ENCODE measurements at regions not wholly inside any gene's neighbourhood (a gene's known extent, or its start where the extent isn't known, plus 50 kb on each side); places are given as distances from the start of the nearest gene placed in this dataset.

DNA sequence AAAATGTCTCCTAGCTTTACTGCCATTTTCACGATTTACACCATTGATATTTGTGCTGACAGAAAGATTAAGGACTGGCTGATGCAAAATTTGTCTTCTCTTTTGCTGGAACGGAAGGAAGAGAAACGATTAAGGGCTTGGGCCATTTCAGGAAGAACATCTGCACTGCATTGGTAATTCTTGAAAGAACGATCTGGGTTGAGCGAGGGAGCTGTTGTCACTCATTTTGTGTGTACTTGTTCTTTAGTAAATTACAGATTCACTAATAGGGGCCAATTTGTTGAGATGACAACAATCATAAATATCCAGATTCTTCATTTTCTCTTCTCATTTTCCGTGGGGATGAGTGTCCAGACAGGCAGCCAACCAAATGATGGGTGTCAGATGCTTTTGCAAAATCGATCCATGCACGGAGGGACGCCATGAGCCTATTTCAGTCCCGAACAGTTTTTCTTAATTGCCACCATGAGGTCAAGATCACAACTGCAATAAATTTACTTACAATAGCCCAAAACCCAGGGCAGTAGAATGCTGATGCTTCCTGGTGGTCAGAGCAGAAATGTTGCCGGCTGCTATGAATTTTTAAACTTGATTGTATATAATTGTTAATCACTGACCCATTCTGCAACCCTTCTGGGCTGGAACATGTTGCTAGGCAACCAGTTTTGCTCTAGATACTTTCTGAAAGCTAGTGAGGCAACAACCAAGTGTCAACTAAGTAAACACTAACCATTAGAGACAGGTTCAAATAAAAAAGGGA is 132.4 kb upstream of the TIAM1 start:
- H3K36me3 ChIP-seq: no peaks in the 10 kb centered on the region
- no peak for TF ChIP-seq POLR2A (IDR thresholded peaks at IDR 0.05)
- TF ChIP-seq, protein P1, sequence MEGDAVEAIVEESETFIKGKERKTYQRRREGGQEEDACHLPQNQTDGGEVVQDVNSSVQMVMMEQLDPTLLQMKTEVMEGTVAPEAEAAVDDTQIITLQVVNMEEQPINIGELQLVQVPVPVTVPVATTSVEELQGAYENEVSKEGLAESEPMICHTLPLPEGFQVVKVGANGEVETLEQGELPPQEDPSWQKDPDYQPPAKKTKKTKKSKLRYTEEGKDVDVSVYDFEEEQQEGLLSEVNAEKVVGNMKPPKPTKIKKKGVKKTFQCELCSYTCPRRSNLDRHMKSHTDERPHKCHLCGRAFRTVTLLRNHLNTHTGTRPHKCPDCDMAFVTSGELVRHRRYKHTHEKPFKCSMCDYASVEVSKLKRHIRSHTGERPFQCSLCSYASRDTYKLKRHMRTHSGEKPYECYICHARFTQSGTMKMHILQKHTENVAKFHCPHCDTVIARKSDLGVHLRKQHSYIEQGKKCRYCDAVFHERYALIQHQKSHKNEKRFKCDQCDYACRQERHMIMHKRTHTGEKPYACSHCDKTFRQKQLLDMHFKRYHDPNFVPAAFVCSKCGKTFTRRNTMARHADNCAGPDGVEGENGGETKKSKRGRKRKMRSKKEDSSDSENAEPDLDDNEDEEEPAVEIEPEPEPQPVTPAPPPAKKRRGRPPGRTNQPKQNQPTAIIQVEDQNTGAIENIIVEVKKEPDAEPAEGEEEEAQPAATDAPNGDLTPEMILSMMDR (IDR thresholded peaks at IDR 0.05 in 4 of 5, conservative IDR thresholded peaks at IDR 0.05 in 1 of 5): no peak
- no peak for DNase-seq
- H3K27me3 ChIP-seq: no peaks in the 10 kb centered on the region
- H3K4me3 ChIP-seq: no peak overlapping the region
- H3K27ac ChIP-seq: no peak overlapping the region
- in situ Hi-C loops (cut with MboI; ENCODE audit: low sequenced_read_pairs in 4 of 4) (no loop called here), intact Hi-C loops (cut with DNase I; ENCODE audit: low total_unique reads) (no loop called here)
- H3K9me3 ChIP-seq: no peaks in the 10 kb centered on the region
- H3K4me1 ChIP-seq: no peaks in the 10 kb centered on the region
- no peak for ATAC-seq

DNA sequence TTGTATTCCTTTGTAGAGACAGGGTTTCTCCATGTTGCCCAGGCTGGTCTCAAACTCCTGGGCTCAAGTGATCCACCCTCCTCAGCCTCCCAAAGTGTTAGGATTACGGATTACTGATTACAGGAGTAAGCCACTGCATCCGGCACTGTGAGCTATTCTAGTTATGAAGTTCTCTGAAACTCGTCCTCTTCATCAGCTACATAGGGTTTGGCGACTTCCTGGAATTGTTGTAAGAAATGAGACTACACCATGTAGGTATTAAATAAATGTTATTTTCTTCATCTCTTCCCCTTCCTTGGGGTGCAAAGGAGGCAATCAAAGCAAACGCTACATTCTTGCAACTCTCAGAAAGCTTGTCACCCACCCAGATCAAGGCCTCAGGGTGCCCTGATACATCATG is 131.2 kb upstream of the TIAM1 start:
- no peak for ATAC-seq
- in situ Hi-C loops (cut with MboI; ENCODE audit: low sequenced_read_pairs in 4 of 4): no loop called here

DNA sequence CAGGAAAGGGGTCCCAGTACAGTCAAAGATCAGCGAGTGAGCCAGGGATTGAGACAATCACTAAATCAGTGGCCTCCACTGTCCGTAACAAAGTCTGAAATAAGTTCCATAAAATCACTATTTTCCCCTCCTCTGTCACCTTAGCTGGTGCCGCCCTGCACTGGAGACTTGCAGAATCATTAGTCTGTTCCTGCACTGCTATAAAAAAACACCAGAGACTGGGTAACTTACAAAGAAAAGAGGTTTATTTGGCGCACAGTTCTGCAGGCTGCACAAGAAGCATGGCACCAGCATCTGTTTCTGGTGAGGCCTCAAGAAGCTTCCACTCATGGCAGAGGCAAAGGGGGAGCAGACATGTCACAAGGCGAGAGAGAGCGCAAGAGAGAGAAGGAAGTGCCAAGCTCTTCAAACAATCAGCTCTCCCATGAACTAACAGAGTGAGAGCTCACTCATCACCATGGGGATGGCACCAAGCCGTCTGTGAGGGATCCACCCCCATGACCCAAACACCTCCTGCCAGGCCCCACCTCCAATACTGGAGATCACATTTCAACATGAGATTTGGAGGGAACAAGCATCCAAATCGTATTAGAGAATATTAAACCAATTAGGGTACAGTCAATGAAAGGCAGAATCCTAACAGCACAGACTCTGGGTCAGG is 129.8 kb upstream of the TIAM1 start:
- Histone ChIP-seq H3K27ac (no peak overlapping the region), H3K27me3 (no peaks in the 10 kb centered on the region), H3K4me1 (no peaks in the 10 kb centered on the region), H3K36me3 (no peaks in the 10 kb centered on the region), H3K9me3 (no peaks in the 10 kb centered on the region), H3K4me3 (no peak overlapping the region)
- TF ChIP-seq, protein P1 (IDR thresholded peaks at IDR 0.05 in 4 of 5, conservative IDR thresholded peaks at IDR 0.05 in 1 of 5): no peak
- no peak for TF ChIP-seq POLR2A (IDR thresholded peaks at IDR 0.05)
- ATAC-seq (no peak), DNase-seq (no peak)
- intact Hi-C loops (cut with DNase I; ENCODE audit: low total_unique reads) (no loop called here), in situ Hi-C loops (cut with MboI; ENCODE audit: low sequenced_read_pairs in 4 of 4) (no loop called here)

More for the DNA sequence above, 131.2 kb upstream of the TIAM1 start:
- intact Hi-C loops (cut with DNase I; ENCODE audit: low total_unique reads): no loop called here
- no peak overlapping the region for H3K4me3 ChIP-seq
- no peaks in the 10 kb centered on the region for H3K4me1 ChIP-seq
- no peak for DNase-seq
- TF ChIP-seq POLR2A (IDR thresholded peaks at IDR 0.05): no peak
- TF ChIP-seq, protein P1 (IDR thresholded peaks at IDR 0.05 in 4 of 5, conservative IDR thresholded peaks at IDR 0.05 in 1 of 5): no peak
- H3K36me3 ChIP-seq: no peaks in the 10 kb centered on the region
- H3K9me3 ChIP-seq: no peaks in the 10 kb centered on the region
- no peak overlapping the region for H3K27ac ChIP-seq
- no peaks in the 10 kb centered on the region for H3K27me3 ChIP-seq

DNA sequence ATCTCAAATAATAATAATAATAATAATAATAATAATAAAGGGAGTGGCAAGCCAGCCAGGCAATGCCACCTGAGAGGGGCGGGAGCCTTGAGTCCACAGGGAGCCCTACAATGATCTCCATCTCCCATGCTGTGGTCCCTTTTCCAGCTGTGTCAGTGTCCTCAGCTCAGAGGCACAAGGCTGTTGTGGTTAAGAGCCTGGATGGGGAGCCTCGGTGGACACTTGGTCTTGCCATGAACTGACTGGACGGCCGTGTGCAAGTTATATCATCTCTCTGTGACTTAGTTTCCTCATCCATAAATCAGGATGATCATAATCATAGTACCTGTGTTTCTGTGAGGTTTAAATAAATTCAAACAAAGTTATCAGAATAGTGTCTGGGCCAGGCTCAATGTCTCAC is 127.8 kb upstream of the TIAM1 start:
- DNase-seq (no peak), ATAC-seq (no peak)
- in situ Hi-C loops (cut with MboI; ENCODE audit: low sequenced_read_pairs in 4 of 4) (no loop called here), intact Hi-C loops (cut with DNase I; ENCODE audit: low total_unique reads) (no loop called here)
- H3K27me3 ChIP-seq: no peaks in the 10 kb centered on the region
- H3K4me1 ChIP-seq: no peaks in the 10 kb centered on the region
- no peaks in the 10 kb centered on the region for H3K36me3 ChIP-seq
- H3K9me3 ChIP-seq: no peaks in the 10 kb centered on the region
- no peak overlapping the region for H3K27ac ChIP-seq
- TF ChIP-seq, protein P1 (IDR thresholded peaks at IDR 0.05 in 4 of 5, conservative IDR thresholded peaks at IDR 0.05 in 1 of 5): no peak
- TF ChIP-seq POLR2A (IDR thresholded peaks at IDR 0.05): no peak
- H3K4me3 ChIP-seq: no peak overlapping the region
